Kidney (tissue), 13 donors: ENCODE measurements at regions not wholly inside any gene's neighbourhood (a gene's known extent, or its start where the extent isn't known, plus 50 kb on each side); places are given as distances from the start of the nearest gene placed in this dataset.
A peak's percentile ranks its signal among the peaks of the same experiment; 100 is the strongest.

Experiments
- DNase-seq, 5 donors: peaks; one replicate each; pipeline ENCODE4 v3.0.0-alpha.2; 2013 to 2020
- FAIRE-seq: peaks from 2 replicates; lab custom pipeline; 2012; peaks lifted over from hg19 to GRCh38; lab: Jason Lieb, UNC
- H3K27ac ChIP-seq, 2 donors: one replicate each; pipeline ENCODE4 v1.7.0; 2013; ENCODE audit warnings: low read depth in 2 of 2, low read length in 2 of 2, inconsistent platforms in 1 of 2
- H3K27me3 ChIP-seq: one replicate; pipeline ENCODE4 v1.7.1; 2013; ENCODE audit warnings: low read length, inconsistent platforms; ENCODE audit not compliant: control insufficient read depth, insufficient read depth
- H3K36me3 ChIP-seq, 3 donors: one replicate each; pipeline versions ENCODE4 v1.7.0 to v1.7.1; 2013; ENCODE audit warnings: low read length in 3 of 3, control low read depth in 1 of 3, inconsistent platforms in 1 of 3; ENCODE audit not compliant: insufficient read depth in 3 of 3, control insufficient read depth in 2 of 3
- H3K4me1 ChIP-seq, 3 donors: one replicate each; pipeline versions ENCODE4 v1.7.0 to v1.7.1; 2013; ENCODE audit warnings: low read length in 3 of 3, inconsistent platforms in 1 of 3, low read depth in 1 of 3; ENCODE audit not compliant: control insufficient read depth in 2 of 3, insufficient read depth in 2 of 3
- H3K4me3 ChIP-seq, 3 donors: one replicate each; pipeline versions ENCODE4 v1.7.0 to v1.8.1; 2013; ENCODE audit warnings: low read length in 3 of 3, control low read depth in 1 of 3, inconsistent platforms in 1 of 3
- H3K9ac ChIP-seq, 3 donors: one replicate each; pipeline versions ENCODE4 v1.7.0 to v1.7.1; 2013; ENCODE audit warnings: low read length in 3 of 3, control low read depth in 1 of 3, inconsistent platforms in 1 of 3
- H3K9me3 ChIP-seq, 3 donors: one replicate each; pipeline versions ENCODE4 v1.7.0 to v1.7.1; 2013; ENCODE audit warnings: low read length in 3 of 3, control low read depth in 1 of 3, inconsistent platforms in 1 of 3; ENCODE audit not compliant: control insufficient read depth in 2 of 3, insufficient read depth in 1 of 3
- CTCF ChIP-seq: IDR thresholded peaks from 3 replicates; pipeline ENCODE4 v1.5.1; 2012; ENCODE audit warnings: mild to moderate bottlenecking, moderate library complexity, borderline replicate concordance; ENCODE audit not compliant: insufficient read depth; ENCODE audit errors: extremely low read depth
- intact Hi-C: fragments of 100-400 bp; cut with DNase I; formaldehyde crosslinking; loops from one replicate; pipeline ENCODE4 v1.11.1; 2022
- donor health status: control.
- donor health status: control.
- donor health status: control.
- donor health status: control.
- donor health status: control.
- donor health status: DM: yes; HTN: yes; CAD: no.
- donor health status: Normal renal cell carcinoma (clear cell type).

- DNase-seq (no peak), FAIRE-seq (no peak)
- H3K27me3 ChIP-seq, result no peaks in the 10 kb centered on the region
- peaks cover 0 to 2% (median 0%) of the 10 kb centered on the region in 3 donors for H3K4me1 ChIP-seq
- intact Hi-C loops, result no loop called here
- no peak overlapping the region for H3K27ac ChIP-seq
- TF ChIP-seq CTCF, result no peak
- no peaks in the 10 kb centered on the region for H3K36me3 ChIP-seq
- H3K9me3 ChIP-seq, result no peaks in the 10 kb centered on the region
- H3K9ac ChIP-seq, result no peak overlapping the region
- no peak overlapping the region for H3K4me3 ChIP-seq
Observed at GRCh38 chr6:164005004-164005711, 590.6 kb downstream of the QKI start.

GRCh38 chr6:164000276-164000675, 585.8 kb downstream of the QKI start:
- H3K27ac ChIP-seq, result no peak overlapping the region
- H3K27me3 ChIP-seq, result no peaks in the 10 kb centered on the region
- peaks cover 0 to 2% (median 0%) of the 10 kb centered on the region in 3 donors for H3K4me1 ChIP-seq
- H3K36me3 ChIP-seq, result no peaks in the 10 kb centered on the region
- no peak for TF ChIP-seq CTCF
- H3K9ac ChIP-seq, result no peak overlapping the region
- H3K4me3 ChIP-seq, result no peak overlapping the region
- intact Hi-C loops, result no loop called here
- DNase-seq, result no peak
- FAIRE-seq, result no peak
- no peaks in the 10 kb centered on the region for H3K9me3 ChIP-seq

GRCh38 chr6:163999475-164000125, 585.1 kb downstream of the QKI start:
- no peak for TF ChIP-seq CTCF
- no peak overlapping the region for H3K9ac ChIP-seq
- DNase-seq, result no peak

More at GRCh38 chr6:163999475-164000125, 585.1 kb downstream of the QKI start:
- intact Hi-C loops, result no loop called here
- FAIRE-seq, result peak; percentile 23
- H3K36me3 ChIP-seq, result no peaks in the 10 kb centered on the region
- no peak overlapping the region for H3K4me3 ChIP-seq
- no peaks in the 10 kb centered on the region for H3K9me3 ChIP-seq
- H3K27me3 ChIP-seq, result no peaks in the 10 kb centered on the region
- no peak overlapping the region for H3K27ac ChIP-seq
- H3K4me1 ChIP-seq, result no peaks in the 10 kb centered on the region
